Inflammatory macrophage treated with lipopolysaccharide for 4 hours (primary cell): ENCODE measurements at regions not wholly inside any gene's neighbourhood (a gene's known extent, or its start where the extent isn't known, plus 50 kb on each side); places are given as distances from the start of the nearest gene placed in this dataset.
A peak's percentile ranks its signal among the peaks of the same experiment; 100 is the strongest.
"Not testable (repeated sequence)": the region's sequence is repeated elsewhere in the genome, so short reads cannot be mapped to it uniquely, and the experiment has no call there.

Experiments used
- DNase-seq: peaks from one replicate; pipeline ENCODE4 v3.0.0-alpha.2; 2020

- no peak for DNase-seq
Measured at GRCh38 chr14:71332476-71332875, 425.2 kb downstream of the PCNX1 start.

GRCh38 chr14:71333705-71334104, 426.4 kb downstream of the PCNX1 start:
- no peak for DNase-seq

- no peak for DNase-seq
Measured at GRCh38 chr14:71336489-71337192, 429.4 kb downstream of the PCNX1 start.

DNA sequence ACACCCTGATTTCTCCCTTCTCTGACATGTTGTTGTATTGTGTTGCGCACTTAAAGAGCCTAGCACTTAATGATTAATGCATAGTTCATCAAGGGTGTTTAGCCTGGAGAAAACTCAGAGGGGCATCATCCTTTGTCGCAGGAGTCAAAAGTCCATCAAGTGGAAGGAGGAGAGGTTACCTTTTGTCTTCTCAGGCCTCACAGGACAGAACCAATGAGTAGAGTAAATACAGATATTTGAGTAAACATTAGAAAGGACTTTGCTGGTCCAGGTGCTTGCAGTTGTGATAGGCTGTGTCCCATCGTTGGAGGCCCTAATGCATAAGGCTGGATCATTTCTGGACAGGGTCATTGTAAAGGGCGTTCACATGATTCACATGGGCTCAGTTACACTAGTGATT, 430.9 kb downstream of the PCNX1 start:
- DNase-seq = no peak

DNA sequence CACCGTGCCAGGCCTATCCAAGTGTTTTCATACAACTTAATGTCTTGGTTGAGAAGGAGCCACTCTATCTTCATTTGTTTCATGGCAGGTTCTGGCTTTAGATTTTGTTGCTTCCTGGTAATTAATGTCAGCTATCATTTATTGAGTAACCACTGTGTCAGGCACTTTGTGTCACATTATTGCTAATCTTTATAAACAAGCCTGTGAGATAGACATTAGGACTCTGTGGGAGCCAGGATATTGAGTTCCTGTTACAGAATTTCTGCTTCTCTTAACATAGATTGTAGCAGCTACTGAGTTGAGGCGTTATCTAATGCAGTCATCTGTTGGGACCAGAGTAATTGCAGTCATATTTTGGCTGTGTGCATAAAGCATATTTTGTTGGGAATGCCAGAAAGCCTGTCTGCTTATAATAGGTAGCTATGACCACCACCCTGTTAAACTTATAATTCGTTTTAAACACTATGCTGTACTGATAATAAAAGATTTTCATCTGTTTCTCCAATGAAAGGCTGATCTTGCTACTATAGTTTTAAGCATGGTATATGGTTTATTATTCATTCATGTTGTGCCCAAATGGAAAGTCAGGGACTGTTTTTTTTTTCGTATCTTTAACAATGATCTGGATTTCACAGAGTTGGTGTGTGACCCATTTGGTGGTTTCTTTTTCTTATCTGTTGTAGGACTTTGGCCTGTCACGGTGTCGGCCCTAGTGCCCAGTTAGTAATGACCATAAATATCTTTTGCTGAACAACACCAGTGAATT, 432.6 kb downstream of the PCNX1 start:
- peak; percentile 61 for DNase-seq

DNA sequence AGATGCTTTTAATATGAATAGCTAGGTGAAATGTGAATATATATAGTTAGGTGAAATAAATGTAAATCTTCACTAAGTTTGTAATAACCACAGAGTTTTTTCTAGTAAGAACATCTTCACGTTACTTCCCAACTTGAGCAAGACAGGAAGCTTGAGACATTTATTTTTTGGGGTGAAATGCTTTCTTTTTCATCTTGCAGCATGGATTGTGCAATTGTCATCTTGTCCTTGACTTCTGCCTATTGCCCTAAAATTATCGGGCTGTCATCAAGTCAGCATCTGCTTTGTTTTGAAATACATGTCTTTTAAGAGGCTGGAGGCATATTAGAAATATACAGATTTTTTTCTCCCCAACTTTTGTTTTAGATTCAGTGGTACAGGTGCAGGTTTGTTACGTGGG, 433.9 kb downstream of the PCNX1 start:
- DNase-seq = peak; percentile 90

- no peak for DNase-seq
Measured at GRCh38 chr14:71343724-71344123, 436.5 kb downstream of the PCNX1 start.

DNA sequence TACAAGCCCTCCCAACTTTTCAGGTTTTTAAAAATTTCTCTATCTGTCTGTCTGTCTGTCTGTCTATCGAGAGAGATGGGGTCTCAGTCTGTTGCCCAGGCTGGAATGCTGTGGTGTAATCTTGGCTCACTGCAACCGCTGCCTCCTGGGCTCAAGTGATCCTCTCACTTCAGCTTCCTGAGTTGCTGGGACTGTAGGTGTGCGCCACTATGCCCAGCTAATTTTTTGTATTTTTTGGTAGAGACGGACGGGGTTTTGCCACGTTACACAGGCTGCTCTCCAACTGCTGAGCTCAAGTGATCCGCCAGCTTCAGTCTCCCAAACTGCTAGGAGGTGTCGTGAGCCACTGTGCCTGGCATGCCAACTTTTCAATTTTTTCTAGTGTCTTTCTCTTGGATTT, 437.2 kb downstream of the PCNX1 start:
- DNase-seq = no peak

- no peak for DNase-seq
Measured at GRCh38 chr14:71346685-71347084, 439.4 kb downstream of the PCNX1 start.

DNA sequence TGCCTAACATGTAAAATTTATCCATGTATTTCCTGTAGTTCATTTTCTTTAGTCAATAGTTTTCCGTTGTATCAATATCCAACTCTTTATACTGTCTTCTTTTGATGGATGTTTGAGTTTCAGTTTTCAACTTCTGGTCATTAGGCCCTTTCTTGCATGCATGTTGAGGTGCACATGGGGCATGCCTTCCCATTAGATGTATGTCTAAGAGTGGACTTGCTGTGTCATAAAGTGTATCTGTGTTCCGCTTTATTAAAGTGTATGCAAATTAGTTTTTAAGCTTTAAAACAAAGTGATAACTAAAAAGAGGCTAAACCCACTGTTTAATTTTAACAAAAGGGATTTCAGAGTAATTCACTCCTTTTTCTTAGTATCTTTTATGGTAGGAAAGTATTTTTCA, 441.1 kb downstream of the PCNX1 start:
- no peak for DNase-seq

DNA sequence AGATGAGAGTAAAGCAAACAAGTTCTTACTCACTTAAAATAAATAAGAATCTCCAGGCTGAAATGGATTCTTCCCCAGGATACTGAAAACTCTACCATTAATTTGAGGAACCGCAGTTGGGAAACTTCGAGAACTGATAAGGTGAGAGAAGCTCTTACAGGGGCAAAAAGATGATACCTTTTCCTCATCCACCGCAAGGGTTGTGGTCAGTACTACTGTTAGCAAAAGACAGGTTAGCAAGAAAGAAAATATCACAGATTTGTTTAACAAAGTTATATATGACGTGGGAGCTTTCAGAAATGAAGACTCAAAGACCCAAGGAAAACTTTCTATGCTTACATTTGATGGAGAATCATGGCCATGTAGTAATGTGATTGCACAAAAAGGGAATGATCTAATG, 441.6 kb downstream of the PCNX1 start:
- DNase-seq = no peak

DNA sequence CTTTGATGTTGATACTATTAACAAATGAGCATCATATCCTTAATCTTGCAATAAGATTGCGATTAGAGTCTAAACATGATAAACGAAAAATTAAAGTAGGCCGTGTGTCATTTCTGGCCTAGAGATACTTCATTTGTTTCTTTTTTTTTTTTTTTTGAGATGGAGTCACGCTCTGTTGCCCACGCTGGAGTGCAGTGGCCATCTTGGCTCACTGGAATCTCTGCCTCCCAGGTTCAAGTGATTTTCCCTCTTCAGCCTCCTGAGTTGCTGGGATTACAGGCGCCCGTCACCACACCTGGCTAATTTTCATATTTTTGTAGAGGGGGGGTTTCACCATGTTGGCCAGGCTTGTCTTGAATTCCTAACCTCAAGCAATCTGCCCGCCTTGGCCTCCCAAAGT, 446.9 kb downstream of the PCNX1 start:
- DNase-seq = no peak

DNA sequence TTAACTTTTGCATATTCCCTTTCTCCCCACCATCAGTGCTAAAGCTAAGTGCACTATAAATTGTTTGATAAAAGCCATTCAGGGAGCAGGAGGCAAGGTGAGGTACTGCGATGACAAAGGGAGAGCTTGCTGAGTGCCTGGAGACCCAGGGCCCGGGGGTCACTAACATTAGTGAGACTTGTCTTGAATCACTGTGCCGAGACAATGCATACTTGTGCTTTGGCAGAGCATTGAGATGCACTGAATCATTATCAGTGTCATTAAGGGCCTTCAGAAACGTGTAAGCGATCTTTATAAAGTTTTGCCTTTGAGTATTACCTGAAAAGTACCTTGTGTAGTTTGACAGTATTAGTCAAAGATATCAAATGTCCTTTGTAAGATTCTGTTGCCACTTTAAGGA, 447.5 kb downstream of the PCNX1 start:
- no peak for DNase-seq

GRCh38 chr14:71355324-71356201, 448.3 kb downstream of the PCNX1 start:
- no peak for DNase-seq

DNA sequence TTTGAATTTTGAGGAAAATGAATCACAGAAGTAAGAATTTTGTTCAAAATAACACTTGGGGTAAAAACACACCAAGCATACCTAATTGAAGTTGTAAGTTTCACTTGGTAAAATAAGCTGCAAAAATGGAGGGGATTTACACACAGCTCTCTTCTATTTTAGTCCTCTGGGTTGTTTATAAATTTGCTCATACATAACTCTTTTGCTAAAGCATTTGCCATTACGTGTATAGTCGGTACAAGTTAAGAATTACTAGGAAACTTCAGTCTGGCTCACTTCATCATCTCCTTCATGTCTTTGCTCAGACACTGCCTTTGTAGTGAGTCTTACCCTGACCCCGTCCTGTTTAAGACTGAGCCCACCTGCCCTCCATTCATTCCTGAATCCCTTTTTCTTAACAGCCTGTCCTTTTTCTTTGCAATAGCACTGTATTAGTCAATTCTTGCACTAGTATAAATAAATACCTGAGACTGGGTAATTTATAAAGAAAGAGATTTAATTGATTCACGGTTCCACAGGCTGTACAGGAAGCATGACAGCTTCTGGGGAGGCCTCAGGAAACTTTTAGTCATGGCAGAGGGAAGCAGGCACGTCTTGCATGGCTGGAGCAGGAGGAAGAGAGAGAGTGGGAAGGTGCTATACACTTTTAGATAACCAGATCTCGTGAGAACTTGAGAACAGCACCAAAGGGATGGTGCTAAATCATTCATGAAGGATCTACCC, 451.1 kb downstream of the PCNX1 start:
- peak; percentile 10 for DNase-seq

DNA sequence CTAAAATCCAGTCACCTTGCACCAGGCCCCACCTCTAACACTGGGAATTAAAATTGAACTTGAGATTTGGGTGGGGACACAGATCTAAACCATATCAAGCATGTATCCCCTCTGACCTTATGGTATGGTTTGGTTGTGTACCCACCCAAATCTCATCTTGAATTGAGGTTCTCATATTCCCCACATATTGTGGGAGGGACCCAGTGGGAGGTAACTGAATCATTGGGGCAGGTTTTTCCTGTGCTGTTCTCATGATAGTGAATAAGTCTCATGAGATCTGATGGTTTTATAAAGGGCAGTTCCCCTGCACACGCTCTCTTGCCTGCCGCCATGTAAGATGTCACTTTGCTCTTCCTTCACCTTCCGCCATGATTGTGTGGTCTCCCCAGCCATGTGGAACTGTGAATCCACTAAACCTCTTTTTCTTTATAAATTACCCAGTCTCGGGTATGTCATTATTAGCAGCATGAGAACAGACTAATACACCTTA, 451.7 kb downstream of the PCNX1 start:
- DNase-seq = not testable (repeated sequence)

DNA sequence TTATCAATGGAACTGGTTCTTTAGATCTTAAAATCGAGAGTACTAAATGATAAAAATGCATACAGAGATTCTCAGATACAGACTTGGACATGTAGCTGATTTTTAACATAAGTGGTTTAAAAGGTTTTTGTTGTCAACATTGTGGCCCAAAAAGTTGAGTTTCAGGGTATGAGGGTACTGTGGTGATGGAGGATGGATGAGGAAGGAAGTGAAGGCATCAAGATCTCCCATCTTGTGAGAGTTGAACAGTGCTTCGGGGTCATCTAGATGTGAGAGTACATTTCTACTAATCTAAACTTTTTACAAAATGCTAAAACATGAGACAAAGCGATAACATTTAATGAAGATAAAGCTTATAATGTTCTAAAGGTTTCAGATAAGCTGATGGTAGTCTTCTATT, 452.6 kb downstream of the PCNX1 start:
- no peak for DNase-seq

- peak; percentile 67 for DNase-seq
Measured at GRCh38 chr14:71361336-71361735, 454.1 kb downstream of the PCNX1 start.

GRCh38 chr14:71361874-71362273, 454.6 kb downstream of the PCNX1 start:
- DNase-seq = no peak

DNA sequence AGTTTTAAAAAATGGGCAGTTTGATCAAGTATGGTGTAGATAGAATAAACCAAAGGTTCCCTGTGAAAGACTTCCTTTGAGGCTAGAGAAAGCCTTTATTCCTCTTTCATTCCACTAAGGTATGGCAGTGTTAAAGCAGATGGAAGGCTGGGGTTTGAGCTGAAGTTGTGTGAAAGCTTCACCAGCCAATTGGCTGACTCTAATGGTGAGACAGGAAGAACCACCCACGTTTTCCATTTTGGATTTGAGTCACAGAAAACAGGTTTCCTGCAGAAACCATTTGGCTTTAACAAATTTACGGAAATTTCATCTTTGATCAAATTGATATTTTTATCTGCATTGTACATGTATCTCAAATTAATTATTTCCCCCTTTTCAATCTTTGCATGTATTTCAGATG, 455.0 kb downstream of the PCNX1 start:
- DNase-seq = no peak

- peak; percentile 90 for DNase-seq
Measured at GRCh38 chr14:71362920-71363584, 455.8 kb downstream of the PCNX1 start.
